Epithelial cell of esophagus (primary cell): ENCODE measurements at regions not wholly inside any gene's neighbourhood (a gene's known extent, or its start where the extent isn't known, plus 50 kb on each side); places are given as distances from the start of the nearest gene placed in this dataset.

ENCODE experiments used
- DNase-seq: peaks from one replicate; pipeline ENCODE4 v3.0.0; 2010; ENCODE audit warnings: low read depth
- H3K4me3 ChIP-seq: 2 replicates; pipeline ENCODE4 v1.5.1; 2011; ENCODE audit warnings: mild to moderate bottlenecking, low read length, control low read depth
- CTCF ChIP-seq: IDR thresholded peaks from 2 replicates; pipeline ENCODE4 v1.5.1; 2011; ENCODE audit warnings: low read depth, mild to moderate bottlenecking, low read length, control low read depth, inconsistent platforms; ENCODE audit not compliant: insufficient read depth; ENCODE audit errors: missing control alignments

- TF ChIP-seq CTCF, result no peak
- no peak for DNase-seq
- no peak overlapping the region for H3K4me3 ChIP-seq
Observed at GRCh38 chr11:41622707-41623359, 163.4 kb upstream of the LRRC4C start.

- H3K4me3 ChIP-seq, result no peak overlapping the region
- no peak for TF ChIP-seq CTCF
- DNase-seq, result no peak
Observed at GRCh38 chr11:41659985-41660384, 200.5 kb upstream of the LRRC4C start.

- no peak for TF ChIP-seq CTCF
- no peak for DNase-seq
- H3K4me3 ChIP-seq, result no peak overlapping the region
Observed at GRCh38 chr11:41660585-41660984, 201.1 kb upstream of the LRRC4C start.

- TF ChIP-seq CTCF, result no peak
- DNase-seq, result no peak
- H3K4me3 ChIP-seq, result no peak overlapping the region
Observed at GRCh38 chr11:41665441-41666360, 206.2 kb upstream of the LRRC4C start.

- no peak for TF ChIP-seq CTCF
- no peak overlapping the region for H3K4me3 ChIP-seq
- no peak for DNase-seq
Observed at GRCh38 chr11:41666951-41667653, 207.7 kb upstream of the LRRC4C start.

GRCh38 chr11:41675205-41675604 lies 215.8 kb upstream of the LRRC4C start:
- no peak overlapping the region for H3K4me3 ChIP-seq
- no peak for TF ChIP-seq CTCF
- DNase-seq, result no peak
